ENCODE measurements at regions not wholly inside any gene's neighbourhood (a gene's known extent, or its start where the extent isn't known, plus 50 kb on each side); places are given as distances from the start of the nearest gene placed in this dataset.

DNA sequence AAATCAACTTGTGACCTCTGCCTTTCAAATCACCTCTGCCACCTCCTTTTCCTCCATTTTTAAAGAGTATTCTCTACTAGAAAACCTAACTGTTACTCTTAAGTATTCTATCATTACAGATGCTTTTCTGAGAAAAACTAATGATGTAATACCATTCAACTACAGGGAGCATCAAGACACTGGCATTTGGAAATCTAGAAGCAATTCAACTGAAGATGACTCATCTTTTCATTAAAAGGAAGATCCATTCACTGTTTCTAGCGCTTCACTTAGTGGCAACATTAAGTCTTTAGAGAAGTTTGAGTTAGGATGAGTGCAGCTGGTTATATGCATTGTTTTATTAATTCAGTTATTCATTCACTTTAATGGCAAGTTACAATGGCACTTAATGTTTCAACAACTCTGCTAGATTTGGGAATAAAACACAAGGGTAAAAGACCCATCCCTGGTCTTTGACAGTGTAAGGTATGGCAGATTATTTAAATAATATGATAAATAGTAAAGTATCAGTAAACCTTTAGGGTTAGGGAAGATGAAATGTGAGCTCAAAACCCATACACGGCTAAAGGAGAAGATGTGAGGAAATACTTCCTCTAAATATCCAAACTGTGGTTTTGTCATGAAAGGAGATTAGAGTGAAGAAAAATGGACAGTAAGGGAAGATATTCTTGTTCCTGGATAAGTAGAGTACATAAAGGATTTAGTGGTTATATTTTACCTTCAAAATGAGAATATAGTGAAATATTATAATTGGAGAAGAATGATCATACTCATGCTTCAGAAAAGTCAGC lies 61.7 kb downstream of the KCNJ2 start:
- DNase-seq = no peak

DNA sequence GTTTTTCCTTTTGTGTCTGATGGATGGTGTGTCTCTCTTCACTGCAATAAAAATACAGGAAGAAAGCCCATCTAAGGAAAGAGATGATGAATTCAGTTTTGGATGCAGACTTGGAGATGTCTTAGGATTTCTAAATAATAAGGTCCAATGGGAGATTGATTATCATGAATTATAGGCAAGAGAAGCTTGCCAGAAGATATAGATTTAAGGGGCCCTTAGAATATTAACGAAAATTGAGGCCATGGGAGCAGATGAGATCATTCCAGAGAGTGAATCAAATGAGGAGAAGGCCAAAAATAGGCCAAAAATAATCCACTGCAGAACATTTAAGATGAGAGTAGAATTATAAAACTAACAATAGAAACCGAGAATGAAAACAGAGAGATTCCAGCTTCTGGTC lies 63.1 kb downstream of the KCNJ2 start:
- DNase-seq = no peak

DNA sequence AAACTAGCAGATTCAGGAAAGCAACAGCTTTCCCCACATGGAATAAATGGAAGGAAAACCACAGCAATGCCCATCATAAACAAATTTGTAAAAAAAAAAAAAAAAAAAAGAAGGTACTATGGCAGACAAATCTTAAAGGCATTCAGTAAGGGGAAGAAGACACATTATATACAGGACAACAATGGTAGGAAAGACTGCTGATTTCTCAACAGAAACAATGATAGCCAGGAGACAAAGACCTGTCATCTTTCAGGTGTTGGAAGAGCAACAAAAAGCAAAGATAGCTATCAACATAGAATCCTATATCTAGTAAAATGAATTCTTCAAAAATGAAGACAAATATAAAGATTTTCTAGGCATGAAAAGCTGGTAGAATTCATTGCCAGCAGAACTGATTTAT lies 65.9 kb downstream of the KCNJ2 start:
- DNase-seq = no peak

DNA sequence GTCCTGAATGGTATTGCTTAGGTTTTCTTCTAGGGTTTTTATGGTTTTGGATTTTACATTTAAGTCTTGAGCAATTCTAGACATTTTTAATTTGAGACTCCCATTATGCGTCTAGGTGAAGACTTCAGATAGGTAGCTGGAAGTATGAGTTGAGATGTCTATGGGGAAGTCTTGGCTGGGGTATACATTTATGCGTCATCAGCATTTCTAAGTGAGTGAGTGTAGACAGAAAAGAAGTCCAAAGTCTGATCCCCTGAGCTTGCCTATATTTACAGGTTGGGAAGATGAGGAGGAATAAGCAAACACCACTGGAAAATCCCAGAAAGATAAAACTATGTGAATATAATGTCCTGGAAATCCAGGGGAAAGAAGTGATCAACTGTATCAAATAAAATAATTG lies 68.9 kb downstream of the KCNJ2 start:
- no peak for DNase-seq

DNA sequence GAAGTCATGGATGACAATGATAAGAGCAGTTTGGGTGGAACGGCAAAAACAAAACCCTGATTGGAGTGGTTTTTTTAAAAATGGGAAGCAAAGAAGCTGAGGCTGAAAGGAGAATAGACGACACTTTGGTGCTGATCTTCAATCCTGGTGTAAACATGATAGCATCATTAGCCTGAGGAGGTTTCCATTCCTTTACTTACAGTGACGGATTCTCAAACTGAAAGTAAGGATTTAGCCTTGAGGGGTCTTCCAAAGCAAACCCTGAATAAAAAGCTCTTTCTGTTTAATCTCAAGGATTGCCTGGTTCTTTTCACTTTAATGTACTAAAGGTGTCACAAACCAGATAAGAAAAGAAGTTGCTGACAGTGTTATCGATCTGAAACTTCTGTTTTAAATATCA lies 69.3 kb downstream of the KCNJ2 start:
- DNase-seq = no peak

DNA sequence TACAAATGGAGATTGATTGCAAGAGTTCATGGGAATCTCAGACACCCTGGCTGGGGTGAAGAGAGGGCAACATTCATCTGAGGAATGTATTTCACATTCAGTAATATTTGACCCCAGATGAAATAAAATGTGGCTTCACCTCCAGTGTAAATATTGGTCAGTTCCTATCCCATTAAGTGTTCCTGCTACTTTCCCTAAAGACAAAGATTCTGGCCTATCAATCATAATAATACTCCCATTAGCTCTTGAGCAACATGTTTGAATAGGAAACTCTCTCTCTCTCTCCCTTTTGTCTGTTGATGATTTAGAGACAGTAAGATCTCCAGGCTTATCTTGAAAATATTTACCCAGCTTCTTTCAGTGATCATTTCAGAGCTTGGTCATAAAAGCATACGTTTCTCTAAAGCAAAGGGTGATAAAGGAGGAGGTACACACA lies 70.1 kb downstream of the KCNJ2 start:
- DNase-seq = no peak

DNA sequence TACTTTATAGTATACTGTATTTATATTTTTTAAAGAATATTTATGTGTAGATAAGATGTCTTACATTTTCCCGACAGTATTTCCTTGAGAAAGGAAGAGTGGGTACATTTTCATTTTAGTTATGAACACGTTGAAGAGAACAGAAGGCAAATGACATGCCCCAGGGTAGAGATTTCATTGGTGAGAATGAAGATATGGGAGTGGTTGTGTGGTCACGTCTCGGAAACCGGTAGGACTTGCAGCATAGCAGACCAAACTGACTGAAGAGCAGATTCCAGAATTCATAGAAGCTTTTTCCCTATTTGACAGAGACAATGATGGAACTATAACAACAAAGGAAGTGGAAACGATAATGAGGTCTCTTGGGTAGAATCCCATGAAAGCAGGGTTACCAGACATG lies 71.7 kb downstream of the KCNJ2 start:
- no peak for DNase-seq

DNA sequence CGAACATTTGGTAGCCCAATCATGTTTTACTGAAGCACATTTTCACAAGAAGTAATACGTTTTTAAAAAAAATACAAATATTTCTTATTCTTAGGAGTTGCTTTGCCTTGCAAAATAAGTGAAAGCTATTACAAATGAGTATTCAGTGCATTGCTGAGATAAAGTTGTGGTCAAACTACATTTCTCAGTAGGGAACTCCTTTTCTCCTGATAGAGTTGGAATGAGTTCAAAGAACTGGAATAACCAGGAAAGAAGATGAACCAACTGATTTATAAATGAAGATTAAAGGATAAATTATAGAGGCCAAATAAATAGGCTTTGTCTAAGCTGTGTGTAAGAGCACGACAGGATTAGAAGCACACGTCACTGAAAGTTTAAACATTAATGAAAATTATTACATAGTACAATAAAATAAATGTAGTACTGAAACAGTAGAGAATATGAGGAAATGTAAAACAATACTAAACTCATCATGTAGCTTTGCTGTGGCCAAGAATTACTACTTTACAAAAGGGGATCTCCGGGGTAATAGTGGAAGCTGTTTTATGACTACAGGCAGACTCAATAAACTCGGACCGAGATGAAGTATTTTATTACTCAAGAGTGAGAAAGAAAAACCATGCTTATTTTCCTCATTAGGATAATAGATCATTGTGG lies 73.6 kb downstream of the KCNJ2 start:
- no peak for DNase-seq

DNA sequence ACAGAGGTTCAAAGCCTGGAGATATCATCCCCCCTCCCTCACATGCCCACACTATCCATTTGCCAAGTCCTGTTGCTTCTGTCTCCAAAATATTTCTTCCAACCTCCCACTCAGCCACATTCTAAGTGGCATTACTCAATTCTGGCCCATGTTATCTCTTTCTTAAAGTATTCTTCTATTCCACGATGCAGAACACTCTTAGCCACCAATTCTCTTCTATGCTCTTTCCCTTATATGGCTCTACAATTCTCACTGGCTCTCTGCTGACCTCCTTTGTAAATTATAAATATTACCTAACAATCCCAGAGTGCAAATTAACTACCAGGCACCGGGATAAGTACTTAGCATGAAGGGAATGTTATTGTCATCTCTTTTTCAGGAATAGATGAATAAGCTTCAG lies 82.4 kb downstream of the KCNJ2 start:
- no peak for DNase-seq

DNA sequence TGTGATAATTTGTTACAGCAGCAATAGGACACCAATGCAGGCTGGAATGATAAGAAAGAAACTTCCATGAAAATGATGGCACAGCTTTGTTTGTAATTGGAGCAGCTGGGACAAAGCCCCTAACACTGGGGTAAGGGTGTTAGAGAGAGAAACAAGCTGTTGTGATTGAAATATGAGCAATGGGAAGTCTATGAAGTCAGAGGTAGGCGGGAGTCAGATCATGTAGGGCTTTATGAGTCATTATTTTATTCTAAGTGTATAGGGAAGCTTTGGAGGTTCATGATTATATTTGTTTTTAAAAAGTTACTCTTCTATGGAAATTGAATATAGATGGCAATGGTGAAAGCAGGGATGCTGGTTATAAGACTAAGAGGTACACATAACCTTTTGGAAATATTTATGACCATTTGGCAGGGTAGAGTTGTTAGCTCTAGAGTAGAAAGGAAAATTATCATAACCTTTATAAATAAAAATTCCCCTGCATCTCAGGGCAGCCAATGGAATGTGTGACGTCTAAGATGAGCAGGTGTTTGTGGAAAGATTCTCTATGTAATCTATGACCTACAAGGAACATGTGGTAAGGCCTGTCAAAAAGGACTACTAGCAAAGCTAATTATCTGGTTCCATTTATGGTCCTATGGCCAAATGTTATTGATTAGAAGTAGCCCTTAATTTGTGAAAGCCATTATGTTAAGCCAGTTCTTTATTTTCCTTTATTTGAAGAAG lies 85.6 kb downstream of the KCNJ2 start:
- no peak for DNase-seq

DNA sequence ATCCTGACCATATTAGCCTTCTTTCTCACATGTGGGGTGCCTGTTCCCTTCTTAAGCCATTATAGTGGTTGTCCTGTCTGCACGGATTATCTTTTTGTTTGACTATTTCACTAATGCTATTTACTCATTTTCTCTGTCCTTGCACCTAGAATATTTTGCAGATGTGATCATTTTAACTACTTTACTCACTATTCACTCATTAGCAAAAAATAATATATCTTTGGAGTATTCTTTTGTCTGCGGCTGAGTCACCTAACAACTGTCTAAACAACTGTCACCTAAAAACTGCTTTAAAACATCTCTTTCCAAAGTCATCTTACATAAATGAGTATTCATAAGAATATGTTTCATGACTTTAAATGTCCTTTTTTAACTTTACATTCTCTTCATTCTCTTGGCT lies 87.4 kb downstream of the KCNJ2 start:
- DNase-seq = no peak

DNA sequence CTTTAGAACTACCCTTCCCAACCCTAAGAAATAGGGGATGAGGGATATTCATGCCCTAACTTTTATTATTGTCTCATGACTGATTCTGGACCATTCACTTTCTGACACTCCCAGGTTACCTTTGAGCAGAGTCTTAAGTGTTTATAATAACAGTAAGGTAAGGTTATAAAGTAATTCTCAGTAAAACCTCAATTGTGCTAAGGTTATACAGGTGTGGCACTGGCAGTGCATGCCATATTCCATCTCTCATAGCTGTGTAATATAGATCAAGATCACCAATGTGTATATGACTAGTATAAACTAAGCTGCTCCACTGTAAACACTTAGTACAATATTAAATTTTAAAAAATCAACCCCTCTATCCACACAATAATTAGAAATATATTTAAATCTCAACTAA lies 89.1 kb downstream of the KCNJ2 start:
- DNase-seq = no peak

DNA sequence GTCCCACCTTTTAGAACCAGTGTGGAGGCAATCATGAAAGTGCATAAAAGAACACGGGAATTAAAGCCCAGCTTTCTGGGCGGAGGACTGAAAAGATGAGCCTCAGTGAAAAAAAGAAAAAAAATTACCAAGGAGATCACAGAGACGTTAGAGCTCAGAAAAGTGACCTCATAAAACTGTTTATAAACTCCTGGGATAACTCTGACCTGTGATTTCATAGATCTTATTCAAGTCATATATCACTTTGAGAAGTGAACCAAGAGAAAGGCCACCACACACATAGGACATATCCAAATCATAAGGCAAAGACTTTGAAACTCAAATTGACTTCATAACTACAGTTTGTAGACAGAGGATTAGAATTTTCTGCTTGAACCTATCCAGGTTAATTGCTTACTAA lies 90.1 kb downstream of the KCNJ2 start:
- no peak for DNase-seq

DNA sequence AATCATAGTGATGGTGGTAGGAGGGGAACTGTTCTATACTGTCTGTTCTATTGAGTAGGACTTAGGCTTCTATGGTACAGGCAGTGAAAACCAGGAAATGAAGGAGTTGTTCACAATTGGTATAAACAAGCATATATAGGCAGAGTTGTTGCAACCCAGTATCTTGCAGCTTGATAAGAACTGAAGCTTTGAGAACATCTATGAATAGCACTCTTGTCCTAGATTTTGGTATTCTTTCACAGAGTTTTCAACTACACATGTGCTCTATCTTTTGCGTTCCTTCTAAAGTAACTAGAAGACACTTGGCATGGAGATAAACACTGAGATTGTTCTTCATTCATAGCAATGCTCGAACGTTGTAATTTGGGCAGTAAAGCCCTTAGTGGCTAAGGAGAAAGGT lies 91.8 kb downstream of the KCNJ2 start:
- DNase-seq = no peak

DNA sequence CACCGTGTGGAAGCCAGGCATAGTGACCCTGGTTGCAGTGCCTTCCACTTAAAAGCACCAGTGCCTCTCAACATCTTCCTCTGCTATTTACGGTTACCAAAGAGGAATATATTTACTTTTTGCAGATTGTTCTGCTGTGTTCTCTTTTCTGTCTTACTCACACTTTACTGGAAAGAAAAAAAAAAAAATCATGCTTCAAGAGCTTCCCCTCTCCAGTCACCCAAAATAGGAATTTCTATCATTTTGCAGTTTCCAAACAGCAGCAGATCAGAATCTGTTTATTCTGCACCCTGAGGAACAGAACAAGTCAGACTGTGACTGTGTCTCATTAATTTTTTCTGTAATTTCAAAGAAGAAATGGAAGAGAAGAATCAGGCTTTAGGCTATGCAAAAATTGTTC lies 96.1 kb downstream of the KCNJ2 start:
- DNase-seq = no peak

DNA sequence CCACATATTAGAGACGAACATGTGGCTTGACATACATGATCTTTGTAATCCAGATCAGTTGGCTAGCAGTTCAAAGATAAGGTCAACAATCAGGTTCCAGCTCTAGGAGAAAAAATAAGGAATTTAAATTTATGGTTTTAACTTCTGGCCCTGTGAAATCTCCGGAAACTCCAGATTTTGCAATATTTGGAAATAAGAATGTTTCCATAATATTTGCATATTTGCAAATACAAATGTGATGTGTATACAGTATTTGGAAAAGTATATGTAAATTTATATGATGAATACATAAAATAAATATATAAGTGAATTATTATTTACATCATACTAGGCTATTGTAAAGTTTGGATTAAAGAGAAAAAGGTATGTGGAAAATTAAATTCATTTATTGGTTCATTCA lies 97.1 kb downstream of the KCNJ2 start:
- DNase-seq = no peak

DNA sequence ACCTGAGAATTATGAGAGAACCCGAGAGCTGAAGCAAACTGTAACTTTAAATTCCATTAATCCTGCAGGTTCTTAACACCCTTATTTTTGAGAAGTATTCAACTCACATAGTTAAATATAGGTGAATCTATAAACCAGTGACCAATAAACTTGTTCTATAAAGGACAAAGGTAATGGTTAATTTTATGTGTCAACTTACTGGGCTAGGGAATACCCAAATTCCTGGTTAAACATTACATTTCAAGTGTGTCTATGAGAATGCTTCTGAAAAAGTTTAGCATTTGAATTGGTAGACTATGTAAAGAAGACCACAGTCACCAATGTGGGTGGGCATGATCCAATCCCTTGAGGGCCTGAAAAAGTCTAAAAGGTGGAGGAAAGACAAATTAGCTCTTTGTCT lies 99.1 kb downstream of the KCNJ2 start:
- DNase-seq = no peak

DNA sequence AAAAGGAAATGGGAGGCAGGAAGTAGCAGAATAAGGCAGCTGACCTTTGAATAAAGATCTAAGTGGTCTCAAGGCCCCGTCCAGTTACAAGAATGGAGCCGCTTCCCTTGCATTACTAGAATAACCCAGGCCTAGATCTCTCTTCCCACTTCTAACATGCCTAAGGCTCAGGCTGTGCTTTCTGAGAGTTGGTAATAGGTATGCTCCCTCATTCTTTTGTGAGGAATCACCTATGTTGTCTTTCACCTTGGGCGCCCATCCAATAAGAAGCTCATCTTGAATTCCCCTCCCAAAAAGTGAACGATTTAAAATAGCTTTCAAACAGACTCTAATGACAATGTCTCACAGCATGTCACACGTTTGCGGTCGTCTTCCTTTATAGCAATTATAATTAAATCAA lies 101.2 kb downstream of the KCNJ2 start:
- no peak for DNase-seq

DNA sequence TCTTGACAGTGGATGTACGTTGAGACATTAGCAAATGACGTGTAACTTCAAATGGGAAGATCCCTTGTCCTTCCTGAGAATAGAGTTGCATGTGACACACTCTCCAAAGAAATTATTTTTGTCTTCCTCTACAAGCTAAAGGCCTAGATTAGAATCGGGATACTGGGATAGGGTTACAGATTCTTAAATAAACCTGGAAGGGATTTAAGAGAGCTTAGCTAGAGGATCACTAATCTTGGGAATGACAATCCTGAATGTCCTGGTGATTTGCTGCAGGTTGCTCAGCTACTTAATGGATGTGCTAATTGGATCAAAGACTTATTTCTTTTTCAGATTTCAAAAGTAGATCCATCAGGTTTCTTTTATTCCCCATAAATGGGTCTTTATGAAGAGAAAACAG lies 101.9 kb downstream of the KCNJ2 start:
- DNase-seq = no peak

DNA sequence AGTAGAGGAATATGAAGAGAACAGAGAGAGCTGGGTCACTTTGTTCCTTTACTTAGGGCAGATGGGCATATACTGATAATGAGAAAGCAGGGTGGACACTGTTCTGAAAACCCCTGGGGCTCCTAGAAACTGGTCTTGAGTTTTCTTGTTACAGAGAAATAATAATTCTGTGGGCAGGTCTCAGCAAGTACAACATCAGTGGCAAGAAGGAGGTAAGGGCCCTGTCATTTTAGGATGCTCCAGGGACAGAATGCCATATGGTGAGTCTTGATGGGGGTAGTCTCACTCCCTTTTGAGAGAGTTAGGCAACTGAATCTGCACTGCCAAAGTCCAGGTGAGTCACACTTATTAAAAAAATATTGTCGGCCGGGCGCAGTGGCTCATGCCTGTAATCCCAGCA lies 102.3 kb downstream of the KCNJ2 start:
- DNase-seq = no peak

DNA sequence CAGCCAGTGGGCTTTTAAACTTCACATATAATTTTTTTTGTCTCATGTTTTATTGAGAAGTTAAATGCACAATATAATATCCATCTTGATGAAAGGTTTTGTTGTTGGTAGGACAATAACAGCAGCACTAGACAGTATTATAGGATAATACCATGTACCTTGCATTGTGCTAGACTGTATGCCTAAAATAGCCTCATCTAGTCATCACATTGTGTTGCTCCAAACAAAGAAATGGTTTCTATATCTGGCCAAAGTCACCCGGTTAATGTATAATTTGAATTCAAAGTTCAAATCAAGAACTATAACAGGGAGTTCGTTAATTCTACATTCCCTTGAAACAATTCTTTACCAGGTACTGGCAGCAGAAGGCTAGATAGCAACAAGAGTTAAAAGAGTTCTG lies 104.9 kb downstream of the KCNJ2 start:
- DNase-seq = no peak

DNA sequence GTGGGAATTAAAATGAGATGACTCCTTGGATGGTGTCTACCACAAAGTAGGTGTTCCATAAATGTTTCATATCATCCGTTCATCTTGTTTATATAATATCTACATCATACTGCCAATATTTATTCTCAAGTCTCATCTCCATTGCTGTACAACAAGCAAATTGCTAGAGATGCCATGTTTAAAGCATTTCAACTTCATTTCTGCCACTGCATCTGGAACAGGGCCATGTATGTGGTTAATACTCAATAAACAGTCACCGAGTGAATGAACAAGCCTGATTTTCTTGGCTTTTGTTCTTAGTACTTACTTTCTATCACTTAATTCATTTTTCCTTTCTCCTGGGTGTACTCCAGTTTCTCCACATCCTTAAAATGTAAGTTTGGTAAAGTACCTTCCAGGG lies 107.6 kb downstream of the KCNJ2 start:
- DNase-seq = no peak

DNA sequence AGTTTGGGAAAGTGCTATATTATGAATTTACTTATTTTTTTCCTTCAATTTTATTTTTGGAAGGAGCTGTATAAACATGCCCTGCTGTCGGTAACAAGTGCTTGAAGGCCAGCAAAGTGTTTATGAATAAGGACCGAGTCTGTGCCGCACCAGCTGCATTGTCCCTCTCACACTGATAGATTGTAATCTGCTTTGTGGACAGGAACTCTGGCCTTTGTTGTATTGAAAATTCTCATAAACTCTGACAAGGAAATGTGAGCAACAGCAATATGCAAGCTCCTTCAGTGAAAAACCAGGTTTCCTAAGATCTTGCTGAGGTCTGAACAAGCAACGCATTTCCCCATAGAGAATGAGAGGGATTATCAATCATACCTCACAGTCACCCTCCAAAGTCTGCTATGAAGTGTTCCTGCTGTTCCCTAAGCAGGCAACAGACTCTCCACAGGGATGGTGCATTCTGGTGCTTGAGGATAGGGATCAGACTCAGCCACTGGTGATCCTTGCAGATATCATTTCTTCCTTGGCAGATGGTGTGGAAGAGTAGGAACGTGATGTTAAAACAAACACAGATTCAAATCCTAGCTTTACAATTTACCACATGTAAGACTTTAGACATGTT lies 109.6 kb downstream of the KCNJ2 start:
- no peak for DNase-seq

DNA sequence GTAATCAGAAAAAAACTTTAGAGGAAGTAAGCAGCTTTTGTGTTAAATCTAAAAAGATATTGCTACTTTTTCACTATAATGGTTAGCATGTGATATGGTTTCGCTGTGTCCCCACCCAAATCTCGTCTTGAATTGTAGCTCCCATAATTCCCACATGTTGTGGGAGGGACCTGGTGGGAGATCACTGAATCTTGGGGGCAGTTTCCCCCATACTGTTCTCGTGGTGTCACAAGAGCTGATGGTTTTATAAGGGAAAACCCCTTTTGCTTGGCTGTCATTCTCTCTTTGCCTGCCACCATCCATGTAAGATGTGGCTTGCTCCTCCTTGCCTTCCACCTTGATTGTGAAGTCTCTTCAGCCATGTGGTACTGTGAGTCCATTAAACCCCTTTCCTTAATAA lies 117.1 kb downstream of the KCNJ2 start:
- DNase-seq = no peak
